ENCODE measurements at regions not wholly inside any gene's neighbourhood (a gene's known extent, or its start where the extent isn't known, plus 50 kb on each side); places are given as distances from the start of the nearest gene placed in this dataset.

GRCh38 chr17:77392376-77393273 is 251.9 kb downstream of the SEC14L1 start (continued):
- TF ChIP-seq REST (IDR thresholded peaks at IDR 0.05; ENCODE audit: borderline replicate concordance in 1 of 2, low read depth in 1 of 2, low read length in 2 of 2): peak in 1 of 2 experiments; percentile 52; a peak in 1 of 4 replicates
- no peak for TF ChIP-seq PLSCR1 (CRISPR knock-in tag; IDR thresholded peaks at IDR 0.05; ENCODE audit: borderline replicate concordance)
- TF ChIP-seq DBP (CRISPR knock-in tag; IDR thresholded peaks at IDR 0.05; ENCODE audit: not compliant biosample characterization): peak; percentile 58
- 0 out of 2 replicates have a peak, but pooled peaks have one; percentile 64 for TF ChIP-seq MTF2 (CRISPR knock-in tag; IDR thresholded peaks at IDR 0.05; ENCODE audit: borderline replicate concordance)
- TF ChIP-seq CCDC6 (CRISPR knock-in tag; IDR thresholded peaks at IDR 0.05): peak; percentile 83
- TF ChIP-seq AGO2 (optimal IDR thresholded peaks at IDR 0.05; ENCODE audit: low read depth, low read length): peak; percentile 35
- TF ChIP-seq ZBTB33 (CRISPR knock-in tag; IDR thresholded peaks at IDR 0.05): peak; percentile 79
- TF ChIP-seq MLXIP (CRISPR knock-in tag; IDR thresholded peaks at IDR 0.05; ENCODE audit: borderline replicate concordance): peak; percentile 87
- peak; percentile 63 for TF ChIP-seq TEAD3 (CRISPR knock-in tag; optimal IDR thresholded peaks at IDR 0.05; ENCODE audit: borderline replicate concordance)
- no peak for TF ChIP-seq PTBP1 (IDR thresholded peaks at IDR 0.05; ENCODE audit: low read depth, low read length, poor library complexity, severe bottlenecking)
- TF ChIP-seq CHD2 (IDR thresholded peaks at IDR 0.05; ENCODE audit: low read depth, low read length): peak; percentile 85
- peak; percentile 80; the same call in 1 of the 2 replicates for TF ChIP-seq CREM (IDR thresholded peaks at IDR 0.05)
- no peak for TF ChIP-seq CREM (CRISPR knock-in tag; IDR thresholded peaks at IDR 0.05)
- 0 out of 2 replicates have a peak, but pooled peaks have one; percentile 90 for TF ChIP-seq ZNF230 (CRISPR knock-in tag; IDR thresholded peaks at IDR 0.05)
- peak; percentile 98 for TF ChIP-seq DMAP1 (CRISPR knock-in tag; IDR thresholded peaks at IDR 0.05)
- peak; percentile 85 for TF ChIP-seq ZMYM2 (CRISPR knock-in tag; IDR thresholded peaks at IDR 0.05)
- peak; percentile 78 for TF ChIP-seq FOSL2 (CRISPR knock-in tag; IDR thresholded peaks at IDR 0.05)
- no peak for TF ChIP-seq MBNL3 (CRISPR knock-in tag; conservative IDR thresholded peaks at IDR 0.05)

All from HepG2 (cell line).